CD14-positive monocyte (primary cell): ENCODE measurements at regions not wholly inside any gene's neighbourhood (a gene's known extent, or its start where the extent isn't known, plus 50 kb on each side); places are given as distances from the start of the nearest gene placed in this dataset.

Experiments used
- DNase-seq, 3 donors: peaks; one replicate each; pipeline ENCODE4 v3.0.0-alpha.2; 2011 to 2022
- H2AFZ ChIP-seq: 2 replicates; pipeline ENCODE4 v1.6.0; 2012; ENCODE audit warnings: mild to moderate bottlenecking, low read depth, low read length, inconsistent platforms; ENCODE audit not compliant: insufficient read depth, poor library complexity, severe bottlenecking
- H3K27ac ChIP-seq, 2 donors: 1 replicate in 1 of 2; 2 replicates in 1 of 2; pipeline ENCODE4 v1.5.1; 2012 to 2013; ENCODE audit warnings: low read length in 2 of 2, control low read depth in 1 of 2, inconsistent platforms in 1 of 2, low read depth in 1 of 2, mild to moderate bottlenecking in 1 of 2
- H3K27me3 ChIP-seq, 2 donors: one replicate each; pipeline versions ENCODE4 v1.6.0 to v1.6.1; 2011 to 2013; ENCODE audit warnings: low read length in 2 of 2; ENCODE audit not compliant: control insufficient read depth in 2 of 2, insufficient read depth in 2 of 2
- H3K36me3 ChIP-seq, 2 donors: replicated peaks in 1 of 2; 1 replicate in 1 of 2; 2 replicates in 1 of 2; pipeline versions ENCODE4 v1.5.1 to v1.6.1; 2012 to 2013; ENCODE audit warnings: low read length in 2 of 2, control low read depth in 1 of 2, inconsistent platforms in 1 of 2, mild to moderate bottlenecking in 1 of 2; ENCODE audit not compliant: insufficient read depth in 2 of 2, control insufficient read depth in 1 of 2
- H3K4me1 ChIP-seq, 2 donors: 1 replicate in 1 of 2; 2 replicates in 1 of 2; pipeline versions ENCODE4 v1.5.1 to v1.6.1; 2012 to 2013; ENCODE audit warnings: low read length in 2 of 2, control low read depth in 1 of 2, inconsistent platforms in 1 of 2, mild to moderate bottlenecking in 1 of 2, moderate library complexity in 1 of 2; ENCODE audit not compliant: insufficient read depth in 2 of 2, control insufficient read depth in 1 of 2
- H3K4me2 ChIP-seq: replicated peaks from 2 replicates; pipeline ENCODE3; 2012; ENCODE audit warnings: low read length, moderate library complexity, mild to moderate bottlenecking; ENCODE audit not compliant: poor library complexity, severe bottlenecking; ENCODE audit errors: extremely low read depth
- H3K4me3 ChIP-seq, 3 experiments: fragments of 200-600 bp in 1 of 3; sonication (generic) in 1 of 3; replicated peaks in 1 of 3; 1 replicate in 2 of 3; 2 replicates in 1 of 3; pipeline ENCODE4 v1.5.1; 2011 to 2013; ENCODE audit warnings: low read length in 3 of 3, mild to moderate bottlenecking in 3 of 3, control low read depth in 2 of 3, low read depth in 2 of 3, inconsistent platforms in 1 of 3, moderate library complexity in 1 of 3
- H3K79me2 ChIP-seq: 2 replicates; pipeline ENCODE4 v1.6.0; 2012; ENCODE audit warnings: mild to moderate bottlenecking, control low read depth, inconsistent platforms, low read length, moderate library complexity; ENCODE audit not compliant: insufficient read depth
- H3K9ac ChIP-seq: 2 replicates; pipeline ENCODE4 v1.6.0; 2017; ENCODE audit warnings: low read length, mild to moderate bottlenecking; ENCODE audit not compliant: insufficient read depth, poor library complexity, severe bottlenecking
- H3K9me3 ChIP-seq, 2 donors: replicated peaks in 1 of 2; 1 replicate in 1 of 2; 2 replicates in 1 of 2; pipeline versions ENCODE4 v1.5.1 to v1.6.1; 2012 to 2013; ENCODE audit warnings: low read length in 2 of 2, control low read depth in 1 of 2; ENCODE audit not compliant: control insufficient read depth in 1 of 2, insufficient read depth in 1 of 2
- H4K20me1 ChIP-seq: 2 replicates; pipeline ENCODE4 v1.6.0; 2012; ENCODE audit warnings: mild to moderate bottlenecking, low read length, control low read depth, moderate library complexity; ENCODE audit not compliant: insufficient read depth
- H3K27ac Mint-ChIP-seq, 7 donors: one replicate each; pipeline ENCODE4 v1.8.0; 2020; ENCODE audit warnings: mild to moderate bottlenecking in 7 of 7, mixed read lengths in 7 of 7, moderate library complexity in 6 of 7, inconsistent platforms in 2 of 7
- H3K27me3 Mint-ChIP-seq, 3 donors: one replicate each; pipeline ENCODE4 v1.8.0; 2021 to 2022; ENCODE audit warnings: low read depth in 3 of 3, mild to moderate bottlenecking in 3 of 3, mixed read lengths in 3 of 3, moderate library complexity in 3 of 3, inconsistent platforms in 1 of 3
- H3K36me3 Mint-ChIP-seq, 2 donors: one replicate each; pipeline ENCODE4 v1.8.0; 2020; ENCODE audit warnings: mixed read lengths in 2 of 2, inconsistent platforms in 1 of 2, mild to moderate bottlenecking in 1 of 2
- H3K4me1 Mint-ChIP-seq: one replicate; pipeline ENCODE4 v1.8.0; 2020; ENCODE audit warnings: mild to moderate bottlenecking, mixed read lengths
- H3K4me3 Mint-ChIP-seq, 2 donors: one replicate each; pipeline ENCODE4 v1.8.0; 2020; ENCODE audit warnings: mild to moderate bottlenecking in 2 of 2, mixed read lengths in 2 of 2, moderate library complexity in 1 of 2
- H3K9me3 Mint-ChIP-seq, 7 donors: one replicate each; pipeline ENCODE4 v1.8.0; 2020 to 2022; ENCODE audit warnings: mixed read lengths in 7 of 7, mild to moderate bottlenecking in 6 of 7, moderate library complexity in 6 of 7, inconsistent platforms in 2 of 7
- WGBS: methylation state at CpG from one replicate; pipeline ENCODE4 v1.1.5; 2013; ENCODE audit warnings: missing lambda C conversion rate; ENCODE audit not compliant: insufficient coverage; 5-methylcytosine and 5-hydroxymethylcytosine counted together
- intact Hi-C, 2 donors: fragments of 100-400 bp; cut with micrococcal nuclease; formaldehyde crosslinking; loops; one replicate each; pipeline versions ENCODE4 v1.15.0 to v1.15.1; 2023
- TF ChIP-seq, protein P1 (sequence below): fragments of 200-600 bp; IDR thresholded peaks from one replicate; pipeline ENCODE4 v1.8.0; 2022; ENCODE audit warnings: antibody characterized with exemption, mild to moderate bottlenecking

DNA sequence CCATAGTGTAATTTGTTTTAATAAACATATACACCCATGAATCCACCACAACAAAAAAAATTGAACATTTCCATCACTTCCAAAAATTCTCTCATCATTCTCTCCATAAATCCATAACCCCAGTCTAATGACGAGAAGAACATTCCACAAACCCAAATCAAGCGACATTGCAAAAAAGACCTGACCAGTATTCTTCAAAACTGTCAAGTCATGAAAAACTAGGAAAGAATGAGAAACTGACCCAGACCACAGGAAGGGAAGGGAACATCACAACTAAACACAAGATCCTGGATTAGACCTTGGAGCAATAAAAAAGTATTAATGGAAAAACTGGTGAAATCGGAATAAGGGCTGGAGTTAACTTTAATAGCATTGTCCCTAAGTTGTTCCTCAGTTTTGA is 141.3 kb upstream of the SLC35G4 start:
- H3K27me3 ChIP-seq: no peaks in the 10 kb centered on the region
- H2AFZ ChIP-seq: no peak overlapping the region
- no peaks in the 10 kb centered on the region for H3K79me2 ChIP-seq
- H3K4me3 ChIP-seq: no peak overlapping the region
- H3K36me3 ChIP-seq: no peaks in the 10 kb centered on the region
- H3K9me3 ChIP-seq: peaks cover 0 to 12% of the 10 kb centered on the region in 2 donors
- no peak overlapping the region for H3K27ac ChIP-seq
- H3K4me2 ChIP-seq: no peak overlapping the region
- no peak overlapping the region for H3K27ac Mint-ChIP-seq
- 90% methylated on average over 2 of the region's 3 CpGs for WGBS
- peaks cover 0 to 22% (median 4%) of the 10 kb centered on the region in 7 donors for H3K9me3 Mint-ChIP-seq
- no peak overlapping the region for H3K9ac ChIP-seq
- H3K36me3 Mint-ChIP-seq: no peaks in the 10 kb centered on the region
- TF ChIP-seq, protein P1, sequence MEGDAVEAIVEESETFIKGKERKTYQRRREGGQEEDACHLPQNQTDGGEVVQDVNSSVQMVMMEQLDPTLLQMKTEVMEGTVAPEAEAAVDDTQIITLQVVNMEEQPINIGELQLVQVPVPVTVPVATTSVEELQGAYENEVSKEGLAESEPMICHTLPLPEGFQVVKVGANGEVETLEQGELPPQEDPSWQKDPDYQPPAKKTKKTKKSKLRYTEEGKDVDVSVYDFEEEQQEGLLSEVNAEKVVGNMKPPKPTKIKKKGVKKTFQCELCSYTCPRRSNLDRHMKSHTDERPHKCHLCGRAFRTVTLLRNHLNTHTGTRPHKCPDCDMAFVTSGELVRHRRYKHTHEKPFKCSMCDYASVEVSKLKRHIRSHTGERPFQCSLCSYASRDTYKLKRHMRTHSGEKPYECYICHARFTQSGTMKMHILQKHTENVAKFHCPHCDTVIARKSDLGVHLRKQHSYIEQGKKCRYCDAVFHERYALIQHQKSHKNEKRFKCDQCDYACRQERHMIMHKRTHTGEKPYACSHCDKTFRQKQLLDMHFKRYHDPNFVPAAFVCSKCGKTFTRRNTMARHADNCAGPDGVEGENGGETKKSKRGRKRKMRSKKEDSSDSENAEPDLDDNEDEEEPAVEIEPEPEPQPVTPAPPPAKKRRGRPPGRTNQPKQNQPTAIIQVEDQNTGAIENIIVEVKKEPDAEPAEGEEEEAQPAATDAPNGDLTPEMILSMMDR: no peak
- peaks cover 0 to 4% (median 1%) of the 10 kb centered on the region in 3 donors for H3K27me3 Mint-ChIP-seq
- DNase-seq: no peak
- intact Hi-C loops: no loop called here
- no peaks in the 10 kb centered on the region for H4K20me1 ChIP-seq
- no peaks in the 10 kb centered on the region for H3K4me1 ChIP-seq
- no peak overlapping the region for H3K4me3 Mint-ChIP-seq
- H3K4me1 Mint-ChIP-seq: no peaks in the 10 kb centered on the region

DNA sequence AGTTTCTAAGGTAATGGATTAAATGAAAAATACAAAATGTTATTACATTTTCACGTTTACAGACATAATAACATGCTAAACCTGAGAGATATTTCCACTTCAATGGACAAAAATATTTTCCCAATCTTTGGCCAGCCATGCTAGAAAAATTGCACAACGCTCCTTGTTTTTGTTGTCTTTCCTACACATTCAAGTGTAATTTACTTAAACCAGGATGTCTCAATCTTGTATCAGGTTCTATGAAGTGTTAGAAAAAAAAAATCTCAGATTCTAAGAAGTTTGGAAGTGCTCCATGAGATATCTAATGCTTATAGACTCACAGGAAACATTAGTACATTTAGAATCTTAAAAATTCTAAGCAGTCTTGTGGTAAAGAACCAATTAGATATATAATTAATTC is 141.8 kb upstream of the SLC35G4 start:
- Histone ChIP-seq H3K27ac (no peak overlapping the region), H3K27me3 (no peaks in the 10 kb centered on the region), H3K4me3 (no peak overlapping the region), H3K4me1 (no peaks in the 10 kb centered on the region), H3K9me3 (peaks cover 0 to 12% of the 10 kb centered on the region in 2 donors), H3K4me2 (no peak overlapping the region), H2AFZ (no peak overlapping the region), H3K79me2 (no peaks in the 10 kb centered on the region), H3K9ac (no peak overlapping the region), H4K20me1 (no peaks in the 10 kb centered on the region), H3K36me3 (no peaks in the 10 kb centered on the region)
- H3K4me3 Mint-ChIP-seq: no peak overlapping the region
- H3K27me3 Mint-ChIP-seq: peaks cover 0 to 4% (median 1%) of the 10 kb centered on the region in 3 donors
- DNase-seq: no peak
- peaks cover 0 to 22% (median 4%) of the 10 kb centered on the region in 7 donors for H3K9me3 Mint-ChIP-seq
- no CpG with 5 or more reads among the region's 2 CpGs for WGBS
- H3K27ac Mint-ChIP-seq: no peak overlapping the region
- no peaks in the 10 kb centered on the region for H3K4me1 Mint-ChIP-seq
- TF ChIP-seq, protein P1: no peak
- no peaks in the 10 kb centered on the region for H3K36me3 Mint-ChIP-seq
- intact Hi-C loops: no loop called here
